ENCODE measurements at regions not wholly inside any gene's neighbourhood (a gene's known extent, or its start where the extent isn't known, plus 50 kb on each side); places are given as distances from the start of the nearest gene placed in this dataset.
"Not testable (repeated sequence)": the region's sequence is repeated elsewhere in the genome, so short reads cannot be mapped to it uniquely, and the experiment has no call there.

DNA sequence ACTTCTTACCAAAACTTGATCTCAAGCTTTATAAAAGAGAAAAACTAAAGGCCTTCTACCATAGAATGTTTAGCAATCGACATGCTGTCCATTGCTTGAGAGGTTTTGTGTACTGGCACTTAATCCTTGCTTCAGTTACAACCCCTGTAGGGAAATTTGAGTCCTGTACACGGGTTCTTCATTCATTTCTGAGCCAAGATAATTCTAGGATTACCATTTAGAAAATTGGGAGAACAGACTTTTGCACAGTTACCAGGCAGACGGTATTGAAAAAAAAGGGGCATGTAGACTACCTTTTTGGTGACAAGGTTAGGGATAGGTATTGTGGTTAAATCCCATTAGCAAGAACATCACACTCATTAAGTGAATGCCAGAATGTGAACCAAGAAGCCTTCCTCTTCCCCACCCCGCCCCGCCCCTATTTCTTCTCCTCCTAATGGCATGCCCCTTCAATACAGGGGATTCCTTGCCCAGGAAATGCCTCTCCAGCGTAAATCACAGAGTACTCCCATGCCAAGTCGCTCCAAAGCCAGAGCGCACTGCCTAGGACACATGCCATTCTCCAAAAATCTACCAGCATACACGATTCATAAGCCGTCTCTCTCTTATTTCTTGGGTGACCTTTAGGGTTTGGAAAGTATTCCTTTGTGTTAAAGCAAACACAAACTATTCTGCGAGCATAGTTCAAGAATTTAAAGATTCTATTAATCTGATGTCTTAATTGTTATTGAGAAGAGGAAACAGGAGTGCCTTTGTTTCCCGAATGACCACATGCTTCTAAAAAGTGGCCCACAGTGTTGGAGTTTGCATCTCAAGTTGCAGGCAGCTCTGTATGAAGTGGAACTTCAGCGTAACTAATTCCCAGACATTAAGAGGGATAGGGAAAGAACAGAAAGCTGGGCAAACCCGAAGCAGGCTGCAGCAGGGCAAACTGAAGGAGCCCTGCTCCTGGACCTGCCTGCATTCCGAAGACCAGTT is 164.0 kb upstream of the NR2F2 start:
- H4K20me1 ChIP-seq (ENCODE audit: insufficient read depth, low read length), result no peaks in the 10 kb centered on the region
- TF ChIP-seq EZH2 (IDR thresholded peaks at IDR 0.05; ENCODE audit: borderline replicate concordance, low read depth, low read length, severe bottlenecking) (no peak), CTCF (IDR thresholded peaks at IDR 0.05; ENCODE audit: borderline replicate concordance, extremely low read depth, low read length, poor library complexity, severe bottlenecking) (no peak)
- no peak overlapping the region for H2AFZ ChIP-seq (ENCODE audit: low read depth, low read length)
- H3K9ac ChIP-seq (ENCODE audit: low read depth, low read length), result no peak overlapping the region
- ATAC-seq (ENCODE audit: insufficient read depth, low read depth) (no peak), DNase-seq (no peak)
- H3K4me3 ChIP-seq (ENCODE audit: low read depth in 1 of 2, low read length in 2 of 2), result no peak overlapping the region
- H3K4me2 ChIP-seq (ENCODE audit: insufficient read depth, low read length), result no peak overlapping the region
- H3K4me1 ChIP-seq (ENCODE audit: insufficient read depth, low read length), result no peaks in the 10 kb centered on the region
- H3K79me2 ChIP-seq (ENCODE audit: insufficient read depth, low read length), result no peaks in the 10 kb centered on the region
- no peak overlapping the region for H3K27ac ChIP-seq (ENCODE audit: low read length)
- no peaks in the 10 kb centered on the region for H3K27me3 ChIP-seq (ENCODE audit: insufficient read depth, low read length, poor library complexity)
- H3K9me3 ChIP-seq (ENCODE audit: insufficient read depth, low read length, severe bottlenecking), result no peaks in the 10 kb centered on the region
- no peaks in the 10 kb centered on the region for H3K36me3 ChIP-seq (ENCODE audit: insufficient read depth, low read length)

GRCh38 chr15:96170616-96170978 is 159.9 kb upstream of the NR2F2 start:
- not testable (repeated sequence) for DNase-seq; H3K27me3 ChIP-seq (ENCODE audit: insufficient read depth, low read length, poor library complexity); H3K4me3 ChIP-seq (ENCODE audit: low read depth in 1 of 2, low read length in 2 of 2); H3K79me2 ChIP-seq (ENCODE audit: insufficient read depth, low read length); H4K20me1 ChIP-seq (ENCODE audit: insufficient read depth, low read length); H3K4me1 ChIP-seq (ENCODE audit: insufficient read depth, low read length); H2AFZ ChIP-seq (ENCODE audit: low read depth, low read length); H3K27ac ChIP-seq (ENCODE audit: low read length); H3K9me3 ChIP-seq (ENCODE audit: insufficient read depth, low read length, severe bottlenecking); H3K9ac ChIP-seq (ENCODE audit: low read depth, low read length); H3K4me2 ChIP-seq (ENCODE audit: insufficient read depth, low read length); ATAC-seq (ENCODE audit: insufficient read depth, low read depth); H3K36me3 ChIP-seq (ENCODE audit: insufficient read depth, low read length)

GRCh38 chr15:96170979-96171739 is 159.3 kb upstream of the NR2F2 start:
- Histone ChIP-seq H2AFZ (ENCODE audit: low read depth, low read length) (no peak overlapping the region), H3K79me2 (ENCODE audit: insufficient read depth, low read length) (no peaks in the 10 kb centered on the region), H3K9ac (ENCODE audit: low read depth, low read length) (no peak overlapping the region), H3K27me3 (ENCODE audit: insufficient read depth, low read length, poor library complexity) (no peaks in the 10 kb centered on the region), H3K4me1 (ENCODE audit: insufficient read depth, low read length) (no peaks in the 10 kb centered on the region), H3K36me3 (ENCODE audit: insufficient read depth, low read length) (no peaks in the 10 kb centered on the region), H4K20me1 (ENCODE audit: insufficient read depth, low read length) (no peaks in the 10 kb centered on the region), H3K27ac (ENCODE audit: low read length) (no peak overlapping the region), H3K4me3 (ENCODE audit: low read depth in 1 of 2, low read length in 2 of 2) (no peak overlapping the region), H3K9me3 (ENCODE audit: insufficient read depth, low read length, severe bottlenecking) (no peaks in the 10 kb centered on the region), H3K4me2 (ENCODE audit: insufficient read depth, low read length) (no peak overlapping the region)
- no peak for TF ChIP-seq EZH2 (IDR thresholded peaks at IDR 0.05; ENCODE audit: borderline replicate concordance, low read depth, low read length, severe bottlenecking)
- no peak for TF ChIP-seq CTCF (IDR thresholded peaks at IDR 0.05; ENCODE audit: borderline replicate concordance, extremely low read depth, low read length, poor library complexity, severe bottlenecking)
- no peak for ATAC-seq (ENCODE audit: insufficient read depth, low read depth)
- DNase-seq, result no peak

GRCh38 chr15:96171853-96172296 is 158.6 kb upstream of the NR2F2 start:
- Histone ChIP-seq H4K20me1 (ENCODE audit: insufficient read depth, low read length) (no peaks in the 10 kb centered on the region), H2AFZ (ENCODE audit: low read depth, low read length) (no peak overlapping the region), H3K27me3 (ENCODE audit: insufficient read depth, low read length, poor library complexity) (no peaks in the 10 kb centered on the region), H3K27ac (ENCODE audit: low read length) (no peak overlapping the region), H3K9me3 (ENCODE audit: insufficient read depth, low read length, severe bottlenecking) (no peaks in the 10 kb centered on the region), H3K79me2 (ENCODE audit: insufficient read depth, low read length) (no peaks in the 10 kb centered on the region), H3K4me2 (ENCODE audit: insufficient read depth, low read length) (no peak overlapping the region), H3K4me1 (ENCODE audit: insufficient read depth, low read length) (no peaks in the 10 kb centered on the region), H3K4me3 (ENCODE audit: low read depth in 1 of 2, low read length in 2 of 2) (no peak overlapping the region), H3K9ac (ENCODE audit: low read depth, low read length) (no peak overlapping the region), H3K36me3 (ENCODE audit: insufficient read depth, low read length) (no peaks in the 10 kb centered on the region)
- DNase-seq (no peak), ATAC-seq (ENCODE audit: insufficient read depth, low read depth) (no peak)
- no peak for TF ChIP-seq CTCF (IDR thresholded peaks at IDR 0.05; ENCODE audit: borderline replicate concordance, extremely low read depth, low read length, poor library complexity, severe bottlenecking)
- TF ChIP-seq EZH2 (IDR thresholded peaks at IDR 0.05; ENCODE audit: borderline replicate concordance, low read depth, low read length, severe bottlenecking), result no peak
